Pancreas (tissue), 10 donors: ENCODE measurements at regions not wholly inside any gene's neighbourhood (a gene's known extent, or its start where the extent isn't known, plus 50 kb on each side); places are given as distances from the start of the nearest gene placed in this dataset.

Experiments used
- ATAC-seq, 4 donors: fragments of 200-7000 bp; cut with Tn5 transposase; one replicate each; pipeline versions ENCODE4 v1.8.0 to v1.9.1; 2020; ENCODE audit warnings: mild to moderate bottlenecking in 4 of 4, moderate library complexity in 4 of 4
- DNase-seq, 6 donors: peaks; one replicate each; pipeline ENCODE4 v3.0.0-alpha.2; 2020
- FAIRE-seq: peaks from 2 replicates; lab custom pipeline; 2012; peaks lifted over from hg19 to GRCh38; lab: Jason Lieb, UNC
- H3K27ac ChIP-seq, 4 donors: fragments of 200-600 bp; sonication (generic); 1 replicate in 3 of 4; 2 replicates in 1 of 4; pipeline versions ENCODE4 v1.5.0 to v1.8.0; 2020
- H3K27me3 ChIP-seq, 4 donors: fragments of 200-600 bp; one replicate each; pipeline ENCODE4 v1.8.0; 2021
- H3K36me3 ChIP-seq, 3 donors: fragments of 200-600 bp; sonication (generic) in 1 of 3; one replicate each; pipeline versions ENCODE4 v1.5.0 to v1.8.0; 2020 to 2021
- H3K4me1 ChIP-seq, 3 donors: fragments of 200-600 bp; one replicate each; pipeline ENCODE4 v1.8.0; 2021
- H3K4me3 ChIP-seq, 4 donors: fragments of 200-600 bp; sonication (generic) in 2 of 4; one replicate each; pipeline versions ENCODE4 v1.5.0 to v1.8.0; 2020 to 2021
- H3K9me3 ChIP-seq, 4 donors: fragments of 200-600 bp; one replicate each; pipeline ENCODE4 v1.8.0; 2021
- WGBS, 2 donors: extraction: QIAGEN DNeasy Blood & Tissue Kit; methylation state at CpG; one replicate each; pipeline ENCODE4 v1.1.7; 2013; 5-methylcytosine and 5-hydroxymethylcytosine counted together
- intact Hi-C, 3 donors: fragments of 100-400 bp; cut with DNase I; formaldehyde crosslinking; loops; one replicate each; pipeline versions ENCODE4 v1.11.1 to v1.14.2; 2022
- TF ChIP-seq, protein P1 (sequence below), 4 donors: fragments of 200-600 bp; sonication (generic) in 3 of 4; IDR thresholded peaks; one replicate each; pipeline versions ENCODE4 v1.5.0 to v1.8.0; 2021; ENCODE audit warnings: antibody characterized with exemption in 4 of 4
- donor health status: healthy with polysubstance abuse.
- donor health status: DM: no; HTN: no; CAD: no; lungs with moderate emphysema.
- donor health status: DM: no; HTN: no; CAD: no.
- donor health status: control.
- donor health status: control.
- donor health status: Bipolar disorder and iron deficiency.
- donor health status: DM: yes; HTN: yes; CAD: no.
- donor health status: DM: no; HTN: no; CAD: no.
- donor health status: DM: no; HTN: no; CAD: no.
- donor health status: DM: yes; HTN: yes; CAD: no.

DNA sequence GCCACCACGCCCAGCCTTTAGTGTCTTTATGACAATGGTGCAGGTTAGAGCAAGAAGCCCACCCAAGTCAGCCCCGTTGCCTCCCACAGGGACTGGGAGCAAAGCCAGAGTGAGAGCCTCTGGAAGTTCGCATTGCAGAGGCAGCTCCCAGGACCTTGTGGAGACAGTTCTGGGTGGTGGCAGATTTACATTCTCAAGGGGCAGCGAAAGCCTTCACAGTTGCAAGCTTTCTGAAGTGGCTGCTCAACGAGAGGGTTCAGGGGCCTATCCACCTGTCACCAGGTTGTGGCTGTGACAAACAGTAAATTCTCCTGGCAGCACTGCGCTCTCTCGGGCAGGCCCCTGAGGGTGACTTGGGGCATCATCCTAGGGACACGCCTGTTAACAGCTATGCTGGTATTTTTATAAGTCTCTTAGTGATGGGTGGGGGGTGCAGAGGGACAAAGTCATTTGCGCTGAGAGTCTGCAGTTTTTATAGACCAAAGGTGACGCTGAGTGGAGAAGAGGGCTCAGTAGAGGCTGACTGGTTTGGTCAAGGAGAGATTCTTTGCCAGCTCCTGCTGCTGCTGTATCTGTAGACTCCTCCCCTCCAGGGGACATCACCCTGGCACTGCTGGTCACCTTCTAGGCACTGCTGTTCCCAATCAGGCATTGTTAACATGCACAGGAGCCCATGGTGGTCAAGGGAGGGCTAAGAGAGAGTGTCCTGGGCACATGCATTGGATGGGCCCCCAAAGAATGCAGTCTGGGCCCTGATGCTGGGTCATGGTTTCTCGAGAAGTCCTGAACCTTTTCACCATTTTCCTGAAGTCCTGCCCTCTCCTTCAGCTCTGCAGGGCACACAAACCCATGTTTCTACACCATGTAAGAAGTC is 57.5 kb upstream of the KLF13 start:
- no peaks in the 10 kb centered on the region for H3K36me3 ChIP-seq
- intact Hi-C loops = no loop called here
- H3K9me3 ChIP-seq = no peaks in the 10 kb centered on the region
- 85 to 90% methylated on average over 11 of the region's 11 CpGs for WGBS, 2 donors
- FAIRE-seq = no peak
- ATAC-seq = no peak
- DNase-seq = peak in 3 of 6 donors; percentile 5 to 36 (median 8)
- H3K4me3 ChIP-seq = no peak overlapping the region
- no peak overlapping the region for H3K27ac ChIP-seq
- H3K27me3 ChIP-seq = no peaks in the 10 kb centered on the region
- TF ChIP-seq, protein P1, sequence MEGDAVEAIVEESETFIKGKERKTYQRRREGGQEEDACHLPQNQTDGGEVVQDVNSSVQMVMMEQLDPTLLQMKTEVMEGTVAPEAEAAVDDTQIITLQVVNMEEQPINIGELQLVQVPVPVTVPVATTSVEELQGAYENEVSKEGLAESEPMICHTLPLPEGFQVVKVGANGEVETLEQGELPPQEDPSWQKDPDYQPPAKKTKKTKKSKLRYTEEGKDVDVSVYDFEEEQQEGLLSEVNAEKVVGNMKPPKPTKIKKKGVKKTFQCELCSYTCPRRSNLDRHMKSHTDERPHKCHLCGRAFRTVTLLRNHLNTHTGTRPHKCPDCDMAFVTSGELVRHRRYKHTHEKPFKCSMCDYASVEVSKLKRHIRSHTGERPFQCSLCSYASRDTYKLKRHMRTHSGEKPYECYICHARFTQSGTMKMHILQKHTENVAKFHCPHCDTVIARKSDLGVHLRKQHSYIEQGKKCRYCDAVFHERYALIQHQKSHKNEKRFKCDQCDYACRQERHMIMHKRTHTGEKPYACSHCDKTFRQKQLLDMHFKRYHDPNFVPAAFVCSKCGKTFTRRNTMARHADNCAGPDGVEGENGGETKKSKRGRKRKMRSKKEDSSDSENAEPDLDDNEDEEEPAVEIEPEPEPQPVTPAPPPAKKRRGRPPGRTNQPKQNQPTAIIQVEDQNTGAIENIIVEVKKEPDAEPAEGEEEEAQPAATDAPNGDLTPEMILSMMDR (IDR thresholded peaks at IDR 0.05) = no peak
- peaks cover 0 to 12% (median 0%) of the 10 kb centered on the region in 3 donors for H3K4me1 ChIP-seq

DNA sequence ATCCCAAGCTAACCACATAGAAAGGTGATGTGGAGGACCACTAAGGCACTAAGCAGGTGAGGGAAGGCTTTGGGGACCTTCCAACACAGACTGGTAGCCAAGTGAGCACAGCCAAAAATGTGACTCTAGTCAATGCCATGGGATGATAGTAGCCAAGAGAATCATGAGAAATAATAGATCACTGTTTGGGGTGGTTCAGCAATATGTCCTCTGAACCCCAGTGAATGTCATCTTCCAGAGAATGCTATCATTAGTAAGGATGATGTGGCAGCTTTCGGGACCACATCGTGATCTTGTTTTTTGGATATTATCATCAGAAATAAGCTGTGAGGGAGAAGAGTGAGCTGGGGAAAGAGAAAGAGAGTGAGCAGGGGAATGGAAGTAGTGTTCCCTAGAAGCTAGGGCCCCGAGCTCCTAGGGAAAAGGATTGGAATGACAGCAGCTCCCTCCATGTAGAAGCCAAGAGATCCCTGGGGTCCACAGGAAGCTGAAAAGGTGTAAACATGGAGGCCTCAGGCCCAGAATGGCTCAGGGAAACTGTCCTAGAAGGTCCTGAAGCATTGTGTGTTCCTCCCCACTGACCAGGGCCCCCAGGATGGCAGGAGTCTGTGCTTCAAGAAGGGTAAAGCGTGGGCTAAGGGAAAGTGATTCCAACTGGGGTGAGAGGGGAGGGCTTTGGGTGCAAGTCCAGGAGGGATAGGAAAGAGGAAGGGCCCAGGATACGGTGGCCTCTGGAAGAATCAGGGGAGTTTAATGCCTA is 56.6 kb upstream of the KLF13 start:
- FAIRE-seq = no peak
- intact Hi-C loops = no loop called here
- no peaks in the 10 kb centered on the region for H3K27me3 ChIP-seq
- TF ChIP-seq, protein P1 (IDR thresholded peaks at IDR 0.05) = no peak
- no peaks in the 10 kb centered on the region for H3K9me3 ChIP-seq
- no peak overlapping the region for H3K27ac ChIP-seq
- H3K4me3 ChIP-seq = no peak overlapping the region
- no peak for ATAC-seq
- peak in 1 of 6 donors; percentile 10 for DNase-seq
- WGBS, 2 donors = 88 to 91% methylated on average over 5 of the region's 5 CpGs
- H3K36me3 ChIP-seq = no peaks in the 10 kb centered on the region
- H3K4me1 ChIP-seq = peaks cover 0 to 8% (median 0%) of the 10 kb centered on the region in 3 donors

DNA sequence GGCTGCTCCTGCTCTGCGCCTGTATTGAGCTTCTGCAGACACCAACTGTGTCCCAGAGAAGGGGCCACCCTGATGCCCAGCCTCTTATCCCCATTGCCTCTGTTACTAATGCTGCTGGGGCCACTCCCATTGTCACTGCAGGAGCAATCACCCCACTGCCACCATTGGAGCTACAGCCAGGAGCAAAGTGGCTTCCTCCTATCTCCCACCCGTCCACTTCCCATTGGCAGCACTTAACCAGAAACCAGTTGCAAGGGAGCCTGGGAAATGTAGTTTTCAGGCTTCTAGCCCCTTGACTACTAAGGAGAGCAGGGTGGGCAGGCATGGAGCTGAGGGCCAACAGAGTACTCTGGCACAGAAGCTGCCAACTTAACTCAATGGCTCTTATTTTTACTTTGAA is 55.9 kb upstream of the KLF13 start:
- H3K36me3 ChIP-seq = no peaks in the 10 kb centered on the region
- 75 to 87% methylated on average over 2 of the region's 2 CpGs for WGBS, 2 donors

DNA sequence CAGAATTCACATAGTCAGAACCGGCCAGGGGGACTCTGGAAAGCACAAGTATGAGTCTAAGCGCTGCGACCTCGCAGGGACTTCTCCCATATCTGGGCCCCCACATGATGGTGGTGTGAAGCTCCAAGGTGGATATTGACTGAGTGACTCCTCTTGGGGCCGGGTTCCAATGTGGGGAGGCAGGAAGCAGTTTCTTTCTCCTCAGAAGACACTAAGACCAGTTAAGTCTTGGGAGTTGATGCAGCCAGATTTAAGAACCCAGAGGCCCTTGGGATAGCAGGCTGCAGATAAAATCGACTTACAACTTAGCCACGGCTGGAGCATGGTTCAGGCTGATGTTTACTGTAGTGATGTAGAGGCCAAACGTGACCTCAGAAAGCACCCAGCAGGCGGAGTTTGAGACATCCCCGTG is 55.4 kb upstream of the KLF13 start:
- Histone ChIP-seq H3K27me3 (no peaks in the 10 kb centered on the region), H3K36me3 (no peaks in the 10 kb centered on the region), H3K4me3 (no peak overlapping the region), H3K4me1 (no peaks in the 10 kb centered on the region), H3K9me3 (no peaks in the 10 kb centered on the region), H3K27ac (no peak overlapping the region)
- intact Hi-C loops = no loop called here
- TF ChIP-seq, protein P1 (IDR thresholded peaks at IDR 0.05) = no peak
- FAIRE-seq (no peak), ATAC-seq (no peak), DNase-seq (peak in 1 of 6 donors; percentile 10)
- WGBS, 2 donors = 79 to 82% methylated on average over 10 of the region's 10 CpGs

More for the DNA sequence above, 55.9 kb upstream of the KLF13 start:
- Histone ChIP-seq H3K4me3 (no peak overlapping the region), H3K9me3 (no peaks in the 10 kb centered on the region), H3K27me3 (no peaks in the 10 kb centered on the region), H3K27ac (no peak overlapping the region), H3K4me1 (peaks cover 0 to 2% (median 0%) of the 10 kb centered on the region in 3 donors)
- TF ChIP-seq, protein P1 (IDR thresholded peaks at IDR 0.05) = no peak
- no peak for ATAC-seq
- peak in 1 of 6 donors; percentile 6 for DNase-seq
- intact Hi-C loops = no loop called here
- no peak for FAIRE-seq
